ENCODE measurements at regions not wholly inside any gene's neighbourhood (a gene's known extent, or its start where the extent isn't known, plus 50 kb on each side); places are given as distances from the start of the nearest gene placed in this dataset.

- Histone ChIP-seq H4K20me1 (ENCODE audit: control insufficient read depth, insufficient read depth, low read length, poor library complexity, severe bottlenecking) (no peaks in the 10 kb centered on the region), H2AFZ (ENCODE audit: insufficient read depth, low read depth, low read length, poor library complexity, severe bottlenecking) (no peak overlapping the region), H3K36me3 (replicated peaks in 1 of 2; ENCODE audit: control extremely low read depth in 1 of 2, control insufficient read depth in 1 of 2, extremely low read depth in 1 of 2, insufficient read depth in 2 of 2, low read length in 1 of 2) (no peaks in the 10 kb centered on the region), H3K9ac (ENCODE audit: low read length) (no peak overlapping the region), H3K79me2 (ENCODE audit: control insufficient read depth, insufficient read depth, low read length) (no peaks in the 10 kb centered on the region), H3K4me1 (ENCODE audit: control insufficient read depth in 2 of 2, insufficient read depth in 2 of 2, low read length in 2 of 2) (no peaks in the 10 kb centered on the region), H3K4me3 (ENCODE audit: control extremely low read depth in 1 of 5, extremely low read depth in 1 of 5, insufficient read depth in 1 of 5, low read depth in 2 of 5, low read length in 4 of 5) (no peak overlapping the region), H3K27ac (ENCODE audit: low read length in 2 of 2) (no peak overlapping the region), H3K4me2 (replicated peaks; ENCODE audit: low read depth, low read length, poor library complexity, severe bottlenecking) (no peak overlapping the region), H3K9me3 (ENCODE audit: control extremely low read depth in 1 of 3, control insufficient read depth in 2 of 3, insufficient read depth in 1 of 3, low read length in 2 of 3) (no peaks in the 10 kb centered on the region), H3K27me3 (replicated peaks in 1 of 4; ENCODE audit: control extremely low read depth in 1 of 4, control insufficient read depth in 3 of 4, insufficient read depth in 4 of 4, low read length in 3 of 4) (no peaks in the 10 kb centered on the region)
- no peak overlapping the region for H3K4me3 Mint-ChIP-seq
- no peaks in the 10 kb centered on the region for H3K4me1 Mint-ChIP-seq
- no peak for ATAC-seq (ENCODE audit: low read depth)
- H3K27ac Mint-ChIP-seq: no peak overlapping the region
- TF ChIP-seq EZH2 (IDR thresholded peaks at IDR 0.05; ENCODE audit: borderline replicate concordance, insufficient read depth, low read depth, low read length, poor library complexity, severe bottlenecking) (no peak), CTCF (IDR thresholded peaks at IDR 0.05) (no peak)
- no peaks in the 10 kb centered on the region for H3K9me3 Mint-ChIP-seq (ENCODE audit: insufficient read depth)
- WGBS (ENCODE audit: insufficient coverage): no CpG with 5 or more reads among the region's 2 CpGs
- ChIA-PET POLR2A (no interaction called here), CTCF (no interaction called here)
- intact Hi-C loops (cut with micrococcal nuclease): no loop called here
- no peak for DNase-seq
- H3K27me3 Mint-ChIP-seq: no peaks in the 10 kb centered on the region
These were observed 270.2 kb upstream of the RIOK2 start for GRCh38 chr5:97453263-97453662.

DNA sequence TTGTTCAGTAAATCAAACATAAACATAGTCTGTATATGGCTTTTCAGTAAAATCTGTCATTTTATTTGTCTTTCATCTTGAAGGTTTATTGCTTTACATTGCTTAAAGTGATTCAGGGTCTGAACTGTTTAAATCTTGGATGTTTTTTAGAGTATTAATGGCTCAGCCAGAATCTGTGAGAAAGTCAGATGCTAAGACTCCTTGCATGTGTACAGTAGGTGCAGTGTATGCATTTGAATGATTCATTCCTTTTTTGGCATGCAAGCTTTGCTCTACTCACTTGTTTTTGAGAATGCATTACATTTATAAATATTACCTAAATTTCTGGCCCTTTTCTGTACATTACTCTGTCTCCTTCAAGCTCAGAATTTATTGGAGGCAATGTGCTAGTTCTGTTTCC, 271.0 kb upstream of the RIOK2 start:
- ChIA-PET POLR2A (no interaction called here), CTCF (no interaction called here)
- H3K9me3 Mint-ChIP-seq (ENCODE audit: insufficient read depth): no peaks in the 10 kb centered on the region
- Histone ChIP-seq H3K9me3 (ENCODE audit: control extremely low read depth in 1 of 3, control insufficient read depth in 2 of 3, insufficient read depth in 1 of 3, low read length in 2 of 3) (no peaks in the 10 kb centered on the region), H3K9ac (ENCODE audit: low read length) (no peak overlapping the region), H3K4me3 (ENCODE audit: control extremely low read depth in 1 of 5, extremely low read depth in 1 of 5, insufficient read depth in 1 of 5, low read depth in 2 of 5, low read length in 4 of 5) (no peak overlapping the region), H3K27ac (ENCODE audit: low read length in 2 of 2) (no peak overlapping the region), H3K4me1 (ENCODE audit: control insufficient read depth in 2 of 2, insufficient read depth in 2 of 2, low read length in 2 of 2) (peaks cover 0 to 3% of the 10 kb centered on the region in 2 donors), H4K20me1 (ENCODE audit: control insufficient read depth, insufficient read depth, low read length, poor library complexity, severe bottlenecking) (no peaks in the 10 kb centered on the region), H3K79me2 (ENCODE audit: control insufficient read depth, insufficient read depth, low read length) (no peaks in the 10 kb centered on the region), H2AFZ (ENCODE audit: insufficient read depth, low read depth, low read length, poor library complexity, severe bottlenecking) (no peak overlapping the region), H3K4me2 (replicated peaks; ENCODE audit: low read depth, low read length, poor library complexity, severe bottlenecking) (no peak overlapping the region), H3K27me3 (replicated peaks in 1 of 4; ENCODE audit: control extremely low read depth in 1 of 4, control insufficient read depth in 3 of 4, insufficient read depth in 4 of 4, low read length in 3 of 4) (no peaks in the 10 kb centered on the region), H3K36me3 (replicated peaks in 1 of 2; ENCODE audit: control extremely low read depth in 1 of 2, control insufficient read depth in 1 of 2, extremely low read depth in 1 of 2, insufficient read depth in 2 of 2, low read length in 1 of 2) (no peaks in the 10 kb centered on the region)
- intact Hi-C loops (cut with micrococcal nuclease): no loop called here
- no peak overlapping the region for H3K27ac Mint-ChIP-seq
- no peak overlapping the region for H3K4me3 Mint-ChIP-seq
- no peaks in the 10 kb centered on the region for H3K27me3 Mint-ChIP-seq
- TF ChIP-seq CTCF (IDR thresholded peaks at IDR 0.05) (no peak), EZH2 (IDR thresholded peaks at IDR 0.05; ENCODE audit: borderline replicate concordance, insufficient read depth, low read depth, low read length, poor library complexity, severe bottlenecking) (no peak)
- ATAC-seq (ENCODE audit: low read depth) (no peak), DNase-seq (no peak)
- peaks cover 2% of the 10 kb centered on the region for H3K4me1 Mint-ChIP-seq
